K562 (cell line): ENCODE measurements at regions not wholly inside any gene's neighbourhood (a gene's known extent, or its start where the extent isn't known, plus 50 kb on each side); places are given as distances from the start of the nearest gene placed in this dataset.

Experiments
- CHAMP1 ChIP-seq: fragments of 450-650 bp; IDR thresholded peaks from 2 replicates; pipeline ENCODE4 v1.6.1; 2016; ENCODE audit warnings: mild to moderate bottlenecking
- CREB3L1 ChIP-seq: fragments of 450-650 bp; IDR thresholded peaks from 2 replicates; pipeline ENCODE4 v1.6.1; 2014; ENCODE audit warnings: low read depth, mild to moderate bottlenecking, moderate library complexity, borderline replicate concordance
- DEAF1 ChIP-seq: fragments of 450-650 bp; formaldehyde crosslinking; IDR thresholded peaks from 2 replicates; pipeline ENCODE4 v1.4.0; 2020; ENCODE audit warnings: mild to moderate bottlenecking, moderate library complexity
- GABPB2 ChIP-seq: fragments of 250-450 bp; sonication (Bioruptor Pico); conservative IDR thresholded peaks from 2 replicates; pipeline ENCODE4 v1.5.1; 2021; ENCODE audit warnings: mild to moderate bottlenecking
- GTF3C2 ChIP-seq: IDR thresholded peaks from 3 replicates; pipeline ENCODE4 v1.6.1; 2011; ENCODE audit warnings: borderline replicate concordance, mild to moderate bottlenecking, moderate library complexity; ENCODE audit not compliant: insufficient read length; ENCODE audit errors: extremely low read depth
- HNRNPUL1 ChIP-seq: fragments of 200-400 bp; formaldehyde crosslinking; IDR thresholded peaks from 2 replicates; pipeline ENCODE4 v1.6.1; 2017; ENCODE audit warnings: low read length
- MCM2 ChIP-seq: fragments of 450-650 bp; IDR thresholded peaks from 2 replicates; pipeline ENCODE4 v1.6.1; 2017; ENCODE audit warnings: low read depth, mild to moderate bottlenecking
- MEIS2 ChIP-seq: fragments of 450-650 bp; IDR thresholded peaks from 2 replicates; pipeline ENCODE4 v1.6.1; 2014; ENCODE audit warnings: mild to moderate bottlenecking; ENCODE audit not compliant: partially characterized antibody
- MLLT1 ChIP-seq, 2 experiments: fragments of 450-650 bp; IDR thresholded peaks; 2 replicates each; pipeline ENCODE4 v1.6.1; 2016
- TBL1XR1 ChIP-seq, 2 experiments: IDR thresholded peaks; 2 replicates each; pipeline ENCODE4 v1.6.1; 2012; ENCODE audit warnings: improper control_type of control experiment in 2 of 2, low read length in 2 of 2, mild to moderate bottlenecking in 1 of 2
- THRA ChIP-seq: fragments of 450-650 bp; IDR thresholded peaks from 2 replicates; pipeline ENCODE4 v1.6.1; 2017; ENCODE audit warnings: mild to moderate bottlenecking, moderate library complexity
- TSHZ1 ChIP-seq: fragments of 250-450 bp; sonication (Bioruptor Pico); IDR thresholded peaks from 2 replicates; pipeline ENCODE4 v1.4.0; 2020; ENCODE audit warnings: mild to moderate bottlenecking, moderate library complexity
- U2AF2 ChIP-seq: fragments of 200-400 bp; formaldehyde crosslinking; optimal IDR thresholded peaks from 2 replicates; pipeline ENCODE3; 2017; ENCODE audit warnings: low read depth, mild to moderate bottlenecking, low read length

GRCh38 chr13:53436396-53436795, 407.8 kb downstream of the OLFM4 start (continued):
- no peak for TF ChIP-seq HNRNPUL1
- TF ChIP-seq TSHZ1 (CRISPR knock-in tag) = no peak
- no peak for TF ChIP-seq THRA
- no peak for TF ChIP-seq U2AF2
- TF ChIP-seq DEAF1 (CRISPR knock-in tag) = no peak
- no peak for TF ChIP-seq MEIS2
- TF ChIP-seq GABPB2 (CRISPR knock-in tag) = no peak
- TF ChIP-seq CREB3L1 = no peak
- TF ChIP-seq GTF3C2 = no peak
- no peak for TF ChIP-seq CHAMP1
- no peak for TF ChIP-seq MCM2
- TF ChIP-seq TBL1XR1 (IDR thresholded peaks at IDR 0.05; ENCODE audit: low read length in 2 of 2) = no peak
- no peak for TF ChIP-seq MLLT1 (IDR thresholded peaks at IDR 0.05)
